ENCODE measurements at regions not wholly inside any gene's neighbourhood (a gene's known extent, or its start where the extent isn't known, plus 50 kb on each side); places are given as distances from the start of the nearest gene placed in this dataset.

- no peak overlapping the region for H3K27ac ChIP-seq (replicated peaks)
- intact Hi-C loops (cut with micrococcal nuclease), result no loop called here
- peaks cover 6% of the 10 kb centered on the region for H3K27me3 ChIP-seq (ENCODE audit: low read depth)
- H3K4me1 ChIP-seq, result no peaks in the 10 kb centered on the region
- H3K4me3 ChIP-seq, result no peak overlapping the region
- DNase-seq, result no peak
- H3K36me3 ChIP-seq, result no peaks in the 10 kb centered on the region
- H3K9me3 ChIP-seq (replicated peaks), result no peaks in the 10 kb centered on the region
- no peak for TF ChIP-seq CTCF (IDR thresholded peaks at IDR 0.05; ENCODE audit: borderline replicate concordance)
Observed at GRCh38 chr7:48782511-48782910, 141.8 kb upstream of the CDC14C start.

- DNase-seq, result no peak
- intact Hi-C loops (cut with micrococcal nuclease), result no loop called here
- no peaks in the 10 kb centered on the region for H3K36me3 ChIP-seq
- H3K27me3 ChIP-seq (ENCODE audit: low read depth), result no peaks in the 10 kb centered on the region
- H3K4me1 ChIP-seq, result no peaks in the 10 kb centered on the region
- no peak overlapping the region for H3K27ac ChIP-seq (replicated peaks)
- no peak for TF ChIP-seq CTCF (IDR thresholded peaks at IDR 0.05; ENCODE audit: borderline replicate concordance)
- H3K9me3 ChIP-seq (replicated peaks), result no peaks in the 10 kb centered on the region
- no peak overlapping the region for H3K4me3 ChIP-seq
Observed at GRCh38 chr7:48786951-48787350, 137.4 kb upstream of the CDC14C start.

GRCh38 chr7:48803250-48803649 is 121.1 kb upstream of the CDC14C start:
- H3K4me3 ChIP-seq, result no peak overlapping the region
- no peaks in the 10 kb centered on the region for H3K27me3 ChIP-seq (ENCODE audit: low read depth)
- H3K9me3 ChIP-seq (replicated peaks), result peaks cover 5% of the 10 kb centered on the region
- no peak overlapping the region for H3K27ac ChIP-seq (replicated peaks)
- DNase-seq, result no peak
- no peaks in the 10 kb centered on the region for H3K4me1 ChIP-seq
- intact Hi-C loops (cut with micrococcal nuclease), result no loop called here
- no peak for TF ChIP-seq CTCF (IDR thresholded peaks at IDR 0.05; ENCODE audit: borderline replicate concordance)
- no peaks in the 10 kb centered on the region for H3K36me3 ChIP-seq

GRCh38 chr7:48806731-48807130 is 117.6 kb upstream of the CDC14C start:
- Histone ChIP-seq H3K4me3 (no peak overlapping the region), H3K4me1 (no peaks in the 10 kb centered on the region), H3K9me3 (replicated peaks) (peaks cover 3% of the 10 kb centered on the region), H3K27ac (replicated peaks) (no peak overlapping the region), H3K27me3 (ENCODE audit: low read depth) (no peaks in the 10 kb centered on the region), H3K36me3 (no peaks in the 10 kb centered on the region)
- no peak for DNase-seq
- no peak for TF ChIP-seq CTCF (IDR thresholded peaks at IDR 0.05; ENCODE audit: borderline replicate concordance)
- intact Hi-C loops (cut with micrococcal nuclease), result no loop called here

- Histone ChIP-seq H3K27ac (replicated peaks) (no peak overlapping the region), H3K9me3 (replicated peaks) (no peaks in the 10 kb centered on the region), H3K27me3 (ENCODE audit: low read depth) (no peaks in the 10 kb centered on the region), H3K4me1 (no peaks in the 10 kb centered on the region), H3K36me3 (no peaks in the 10 kb centered on the region), H3K4me3 (no peak overlapping the region)
- DNase-seq, result no peak
- intact Hi-C loops (cut with micrococcal nuclease), result no loop called here
- no peak for TF ChIP-seq CTCF (IDR thresholded peaks at IDR 0.05; ENCODE audit: borderline replicate concordance)
Observed at GRCh38 chr7:48811071-48811470, 113.3 kb upstream of the CDC14C start.

- Histone ChIP-seq H3K9me3 (replicated peaks) (no peaks in the 10 kb centered on the region), H3K27me3 (ENCODE audit: low read depth) (no peaks in the 10 kb centered on the region), H3K4me1 (no peaks in the 10 kb centered on the region), H3K36me3 (no peaks in the 10 kb centered on the region), H3K4me3 (no peak overlapping the region), H3K27ac (replicated peaks) (no peak overlapping the region)
- no peak for TF ChIP-seq CTCF (IDR thresholded peaks at IDR 0.05; ENCODE audit: borderline replicate concordance)
- intact Hi-C loops (cut with micrococcal nuclease), result no loop called here
- DNase-seq, result no peak
Observed at GRCh38 chr7:48813472-48813871, 110.9 kb upstream of the CDC14C start.

Data from left ventricle myocardium inferior (tissue), 1 donor.